Stimulated activated CD4-positive, alpha-beta T cell treated with anti-CD3 and anti-CD28 coated beads, Interleukin-15, amount 100 ng/mL, for 24 hours (primary cell): ENCODE measurements at regions not wholly inside any gene's neighbourhood (a gene's known extent, or its start where the extent isn't known, plus 50 kb on each side); places are given as distances from the start of the nearest gene placed in this dataset.
"Not testable (repeated sequence)": the region's sequence is repeated elsewhere in the genome, so short reads cannot be mapped to it uniquely, and the experiment has no call there.

Experiments
- DNase-seq: peaks from one replicate; pipeline ENCODE4 v3.0.0-alpha.2; 2020

- no peak for DNase-seq
These were observed 1305.2 kb downstream of the ARAP2 start for GRCh38 chr4:34939073-34939472.

- no peak for DNase-seq
These were observed 1300.5 kb downstream of the ARAP2 start for GRCh38 chr4:34943741-34944386.

GRCh38 chr4:34950926-34951325 is 1293.4 kb downstream of the ARAP2 start:
- DNase-seq = no peak

- no peak for DNase-seq
These were observed 1291.0 kb downstream of the ARAP2 start for GRCh38 chr4:34953145-34953799.

DNA sequence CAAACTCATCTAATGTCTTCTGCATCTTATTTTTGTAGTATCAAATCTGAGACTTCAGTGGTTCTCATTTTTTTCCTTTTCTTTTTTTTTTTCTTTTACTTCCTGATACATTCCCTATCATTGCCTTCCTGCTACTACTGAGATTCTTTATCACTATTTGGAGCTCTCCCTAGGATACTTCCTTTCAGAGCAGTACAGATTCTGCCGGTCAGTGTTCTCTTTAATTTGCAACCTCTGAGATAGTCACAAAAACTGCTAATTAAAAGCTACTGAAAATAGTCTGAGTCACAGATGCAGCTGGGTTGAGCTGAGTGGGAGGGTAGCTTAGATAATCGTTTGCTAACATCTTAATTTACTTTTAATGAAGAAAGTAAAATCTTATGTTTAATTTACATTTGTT is 1279.7 kb downstream of the ARAP2 start:
- no peak for DNase-seq

DNA sequence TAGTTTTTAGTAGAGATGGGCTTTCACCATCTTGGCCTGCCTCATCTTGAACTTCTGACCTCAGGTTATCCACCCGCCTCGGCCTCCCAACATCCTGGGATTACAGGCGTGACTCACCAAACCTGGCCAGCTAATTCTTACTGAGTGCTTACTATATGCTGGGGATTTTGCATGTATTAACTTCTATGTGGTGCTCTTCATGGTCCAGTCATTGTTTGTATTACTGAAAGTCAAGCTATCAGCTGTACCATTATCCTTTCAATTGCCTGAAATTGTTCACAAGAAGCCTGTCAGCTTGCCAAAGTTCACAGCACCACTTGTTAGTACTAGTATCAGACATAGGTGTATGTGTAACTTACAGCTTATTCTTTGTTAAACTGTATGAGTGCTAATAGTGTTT is 1272.1 kb downstream of the ARAP2 start:
- DNase-seq = no peak

DNA sequence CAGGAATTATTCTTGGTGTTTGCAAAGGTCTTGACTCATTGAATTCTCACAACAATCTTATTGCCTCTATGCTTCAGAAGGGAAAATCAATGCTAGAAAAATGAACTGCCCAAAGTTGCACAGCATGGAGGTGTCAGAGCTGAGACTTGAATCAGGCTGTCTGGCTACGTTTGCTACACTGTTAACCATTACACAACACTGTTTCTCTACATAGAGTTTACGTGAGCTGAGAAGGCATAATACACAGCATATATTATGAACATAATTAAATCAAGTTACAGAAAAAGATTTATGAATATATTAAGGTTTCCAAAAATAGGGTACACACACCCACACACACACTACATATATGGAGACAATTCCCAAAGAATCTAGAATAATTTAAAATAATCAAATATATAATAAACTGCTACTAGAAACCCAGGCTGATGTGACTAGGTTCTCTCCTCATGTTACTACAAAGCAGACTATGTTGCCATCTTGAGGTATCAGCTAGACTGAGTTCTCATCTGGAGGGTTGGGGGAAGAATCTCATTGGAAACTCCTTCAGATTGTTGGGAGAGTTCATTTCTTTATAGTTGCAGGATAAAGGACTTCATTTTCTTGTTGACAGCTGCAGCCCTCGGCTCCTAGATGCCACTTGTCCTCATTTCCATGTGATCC is 1270.5 kb downstream of the ARAP2 start:
- DNase-seq = no peak

DNA sequence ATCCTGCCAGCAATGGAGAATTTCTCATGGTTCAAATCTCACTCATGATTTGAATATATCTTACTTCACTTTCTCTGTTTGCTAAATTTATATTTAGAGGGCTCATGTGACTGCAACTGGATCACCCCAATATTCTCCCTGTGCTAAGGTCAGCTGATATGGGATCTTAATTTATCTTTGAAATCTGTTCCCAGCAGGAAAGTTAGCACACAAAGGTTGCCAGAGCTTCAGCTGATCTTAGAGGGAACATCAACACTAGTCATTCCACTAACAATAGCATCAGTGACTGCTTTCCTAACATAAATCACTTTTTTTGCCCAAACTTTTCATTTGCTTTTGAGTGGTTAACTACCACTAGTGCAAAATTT is 1270.0 kb downstream of the ARAP2 start:
- DNase-seq = no peak

DNA sequence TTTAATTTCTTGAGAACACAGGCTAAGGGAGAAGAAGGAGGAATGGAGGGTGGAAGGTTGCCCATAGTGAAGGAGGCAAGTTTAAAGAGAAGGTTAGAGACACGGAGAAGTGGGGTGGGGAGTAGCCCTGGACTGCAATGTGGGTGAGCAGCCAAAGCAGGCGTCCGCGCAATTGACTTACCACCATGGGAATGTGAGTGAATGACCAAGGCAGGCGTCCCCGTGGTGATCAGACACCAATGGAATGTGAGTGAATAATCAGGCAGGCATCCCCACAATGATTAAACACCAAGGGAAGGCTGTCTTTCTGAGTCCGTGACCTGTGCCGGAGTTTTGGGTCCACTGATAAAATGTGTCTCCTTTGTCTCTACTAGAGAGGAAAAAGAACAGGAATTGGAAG is 1223.1 kb downstream of the ARAP2 start:
- DNase-seq = not testable (repeated sequence)

DNA sequence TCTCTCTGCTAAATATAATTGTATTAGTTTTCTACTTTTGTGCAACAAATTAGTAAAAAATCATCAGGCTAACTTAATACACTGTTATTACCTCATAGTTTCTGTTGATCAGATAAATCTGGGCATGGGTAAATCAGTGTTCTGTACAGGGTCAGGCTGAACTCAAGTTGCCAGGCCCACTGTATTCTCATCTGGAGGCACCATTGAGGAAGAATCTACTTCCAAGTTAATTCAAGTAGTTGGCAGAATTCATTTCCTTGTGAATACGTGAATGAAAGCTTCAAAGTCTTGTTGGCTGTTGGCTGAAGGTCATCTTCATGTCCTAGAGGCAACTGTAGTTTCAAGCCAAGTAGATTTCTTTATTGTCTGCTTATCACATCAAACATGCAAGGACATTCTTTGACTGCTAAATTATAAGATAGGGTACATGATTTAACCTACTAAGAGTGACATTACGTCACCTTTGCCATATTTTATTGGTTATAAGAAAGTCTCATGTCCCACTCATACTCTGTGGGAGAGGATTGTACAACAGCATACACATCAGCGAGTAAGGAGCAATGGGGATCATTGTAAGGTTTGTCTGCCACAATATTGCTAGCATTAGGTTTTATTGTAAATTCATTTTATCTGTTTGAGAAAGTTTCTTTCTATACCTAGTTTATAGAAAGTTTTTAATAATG is 1219.0 kb downstream of the ARAP2 start:
- no peak for DNase-seq

- no peak for DNase-seq
These were observed 1206.1 kb downstream of the ARAP2 start for GRCh38 chr4:35038079-35038805.

GRCh38 chr4:35038845-35039244 is 1205.5 kb downstream of the ARAP2 start:
- no peak for DNase-seq

- no peak for DNase-seq
These were observed 1191.8 kb downstream of the ARAP2 start for GRCh38 chr4:35052546-35052945.

- DNase-seq = no peak
These were observed 1181.2 kb downstream of the ARAP2 start for GRCh38 chr4:35063031-35063570.

GRCh38 chr4:35066406-35066805 is 1177.9 kb downstream of the ARAP2 start:
- no peak for DNase-seq

DNA sequence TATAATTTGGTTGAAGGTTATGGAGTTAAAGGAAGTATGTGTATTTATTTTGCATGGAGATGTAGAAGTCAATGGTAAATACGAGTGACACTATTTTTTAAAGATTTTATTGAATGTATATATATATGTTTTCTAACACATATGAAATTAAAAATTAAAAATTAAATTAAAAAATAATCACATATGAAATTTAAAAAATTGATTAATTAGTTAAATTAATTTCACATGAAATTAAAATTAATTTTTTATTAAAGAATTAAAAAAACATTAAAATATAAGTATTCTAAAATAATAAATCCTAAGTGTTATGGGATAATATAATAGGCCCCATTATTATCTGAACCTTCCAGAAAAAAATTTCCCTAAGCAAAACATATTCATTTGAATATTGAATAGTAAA is 1163.5 kb downstream of the ARAP2 start:
- DNase-seq = no peak

DNA sequence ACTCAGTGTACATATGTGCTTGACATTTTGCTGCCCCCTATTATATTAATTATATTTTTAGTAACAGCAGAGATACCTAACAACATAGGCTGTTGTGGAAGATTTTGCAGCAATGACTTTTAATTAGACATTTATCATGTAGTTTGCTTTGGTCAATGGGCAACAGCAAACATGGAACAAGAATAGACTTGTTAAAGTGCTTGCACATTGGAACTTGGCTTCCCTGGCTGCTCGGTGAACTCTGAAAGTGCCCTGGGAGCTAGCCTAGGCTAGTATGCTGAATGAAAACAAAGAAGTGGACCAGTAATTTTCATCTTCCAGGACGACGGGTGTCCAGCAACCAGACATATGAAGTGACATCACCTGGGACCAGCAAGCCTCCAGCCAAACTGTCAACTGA is 1157.1 kb downstream of the ARAP2 start:
- DNase-seq = no peak

DNA sequence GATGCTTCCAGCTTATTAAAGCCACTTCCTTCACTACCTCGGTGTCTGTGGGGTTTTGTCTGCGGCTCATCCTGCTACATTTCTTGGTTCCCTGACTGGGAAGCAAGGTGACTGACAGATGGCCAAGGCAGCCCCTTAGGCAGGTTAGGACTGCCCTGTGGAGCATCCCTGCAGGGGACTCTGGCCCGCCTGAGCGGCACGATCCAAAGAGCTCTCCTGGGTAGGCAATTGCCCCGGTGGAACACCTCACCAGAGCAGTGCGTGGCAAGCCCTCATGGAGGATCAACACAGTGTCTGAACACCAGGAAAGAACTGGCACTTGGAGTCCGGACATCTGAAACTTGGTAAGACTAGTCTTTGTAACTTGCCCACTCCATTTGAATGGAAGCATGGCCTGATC is 1143.4 kb downstream of the ARAP2 start:
- DNase-seq = no peak

DNA sequence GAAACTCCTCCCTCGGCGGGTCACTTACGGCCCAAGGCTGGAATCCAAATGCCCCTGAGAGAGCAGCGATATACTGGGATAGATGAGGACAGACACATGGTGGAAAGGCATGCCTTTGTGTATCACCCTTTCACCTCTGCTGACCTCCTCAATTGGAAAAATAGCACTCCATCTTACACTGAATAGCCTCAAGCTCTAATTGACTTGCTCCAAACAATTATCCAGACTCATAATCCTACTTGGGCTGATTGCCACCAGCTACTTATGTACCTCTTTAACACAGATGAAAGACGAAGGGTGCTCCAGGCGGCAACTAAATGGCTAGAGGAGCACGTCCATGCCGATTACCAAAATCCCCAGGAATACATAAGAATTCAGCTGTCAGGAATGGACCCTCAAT is 1142.2 kb downstream of the ARAP2 start:
- no peak for DNase-seq

DNA sequence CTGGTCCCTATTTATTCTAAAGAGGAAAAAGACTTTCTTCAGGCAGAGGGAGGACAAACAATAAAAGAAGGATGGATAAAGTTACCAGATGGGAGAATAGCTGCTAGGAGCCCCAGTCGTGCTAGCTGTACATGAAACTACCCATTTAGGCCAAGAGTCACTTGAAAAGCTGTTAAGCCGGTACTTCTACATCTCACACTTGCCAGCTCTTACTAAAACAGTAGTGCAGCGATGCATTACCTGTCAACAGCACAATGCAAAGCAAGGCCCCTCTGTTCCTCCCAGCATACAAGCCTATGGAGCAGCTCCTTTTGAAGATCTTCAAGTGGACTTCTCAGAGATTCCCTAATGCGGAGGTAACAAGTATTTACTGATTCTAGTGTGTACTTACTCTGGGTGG is 1138.8 kb downstream of the ARAP2 start:
- DNase-seq = no peak

GRCh38 chr4:35106091-35106734 is 1138.1 kb downstream of the ARAP2 start:
- no peak for DNase-seq

DNA sequence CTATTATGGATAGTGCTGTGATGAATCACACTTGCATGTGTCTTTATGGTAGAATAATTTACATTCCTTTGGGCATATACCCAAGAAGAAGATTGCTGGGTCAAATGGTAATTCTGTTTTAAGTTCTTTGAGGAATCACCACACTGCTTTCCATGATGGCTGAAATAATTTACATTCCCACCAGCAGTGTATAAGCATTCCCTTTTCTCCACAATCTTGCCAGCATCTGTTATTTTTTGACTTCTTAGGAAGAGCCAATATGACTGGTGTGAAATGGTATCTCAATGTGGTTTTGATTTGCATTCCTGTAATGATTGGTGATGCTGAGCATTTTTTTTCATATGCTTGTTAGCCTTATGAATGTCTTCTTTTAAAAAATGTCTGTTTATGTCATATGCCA is 1120.2 kb downstream of the ARAP2 start:
- DNase-seq = no peak
